Body of pancreas (tissue), 4 donors: ENCODE measurements at regions not wholly inside any gene's neighbourhood (a gene's known extent, or its start where the extent isn't known, plus 50 kb on each side); places are given as distances from the start of the nearest gene placed in this dataset.

Source experiments
- POLR2A ChIP-seq, 3 donors: fragments of 450-650 bp; IDR thresholded peaks; one replicate each; pipeline ENCODE4 v1.6.1; 2016; ENCODE audit warnings: antibody characterized with exemption in 3 of 3, mild to moderate bottlenecking in 2 of 3
- TF ChIP-seq, protein P1 (sequence below), 7 experiments: fragments of 450-650 bp in 4 of 7; fragments of 200-600 bp in 3 of 7; sonication (generic) in 3 of 7; IDR thresholded peaks; one replicate each; pipeline ENCODE4 v1.5.1; 2016 to 2019; ENCODE audit warnings: antibody characterized with exemption in 7 of 7

DNA sequence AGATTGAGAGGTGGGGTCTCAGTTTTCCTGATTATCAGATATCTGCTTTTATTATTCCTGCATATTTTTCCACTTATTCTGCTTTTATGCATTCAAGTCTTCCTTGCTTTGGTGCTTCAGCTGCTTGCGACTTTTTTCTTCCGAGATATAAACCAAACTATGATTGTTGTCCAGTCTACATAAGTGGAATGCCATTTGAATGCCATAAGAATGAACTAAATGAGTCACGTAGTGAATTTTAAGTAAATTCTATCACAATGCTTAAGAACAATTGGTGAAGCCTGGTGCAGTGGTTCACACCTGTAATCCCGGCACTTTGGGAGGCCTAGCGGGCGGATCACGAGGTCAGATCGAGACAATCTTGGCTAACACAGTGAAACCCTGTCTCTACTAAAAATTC, 189.1 kb downstream of the PCDH18 start:
- TF ChIP-seq POLR2A (IDR thresholded peaks at IDR 0.05): no peak
- TF ChIP-seq, protein P1, sequence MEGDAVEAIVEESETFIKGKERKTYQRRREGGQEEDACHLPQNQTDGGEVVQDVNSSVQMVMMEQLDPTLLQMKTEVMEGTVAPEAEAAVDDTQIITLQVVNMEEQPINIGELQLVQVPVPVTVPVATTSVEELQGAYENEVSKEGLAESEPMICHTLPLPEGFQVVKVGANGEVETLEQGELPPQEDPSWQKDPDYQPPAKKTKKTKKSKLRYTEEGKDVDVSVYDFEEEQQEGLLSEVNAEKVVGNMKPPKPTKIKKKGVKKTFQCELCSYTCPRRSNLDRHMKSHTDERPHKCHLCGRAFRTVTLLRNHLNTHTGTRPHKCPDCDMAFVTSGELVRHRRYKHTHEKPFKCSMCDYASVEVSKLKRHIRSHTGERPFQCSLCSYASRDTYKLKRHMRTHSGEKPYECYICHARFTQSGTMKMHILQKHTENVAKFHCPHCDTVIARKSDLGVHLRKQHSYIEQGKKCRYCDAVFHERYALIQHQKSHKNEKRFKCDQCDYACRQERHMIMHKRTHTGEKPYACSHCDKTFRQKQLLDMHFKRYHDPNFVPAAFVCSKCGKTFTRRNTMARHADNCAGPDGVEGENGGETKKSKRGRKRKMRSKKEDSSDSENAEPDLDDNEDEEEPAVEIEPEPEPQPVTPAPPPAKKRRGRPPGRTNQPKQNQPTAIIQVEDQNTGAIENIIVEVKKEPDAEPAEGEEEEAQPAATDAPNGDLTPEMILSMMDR (IDR thresholded peaks at IDR 0.05): no peak
